ENCODE measurements at regions not wholly inside any gene's neighbourhood (a gene's known extent, or its start where the extent isn't known, plus 50 kb on each side); places are given as distances from the start of the nearest gene placed in this dataset.
"Not testable (repeated sequence)": the region's sequence is repeated elsewhere in the genome, so short reads cannot be mapped to it uniquely, and the experiment has no call there.

DNA sequence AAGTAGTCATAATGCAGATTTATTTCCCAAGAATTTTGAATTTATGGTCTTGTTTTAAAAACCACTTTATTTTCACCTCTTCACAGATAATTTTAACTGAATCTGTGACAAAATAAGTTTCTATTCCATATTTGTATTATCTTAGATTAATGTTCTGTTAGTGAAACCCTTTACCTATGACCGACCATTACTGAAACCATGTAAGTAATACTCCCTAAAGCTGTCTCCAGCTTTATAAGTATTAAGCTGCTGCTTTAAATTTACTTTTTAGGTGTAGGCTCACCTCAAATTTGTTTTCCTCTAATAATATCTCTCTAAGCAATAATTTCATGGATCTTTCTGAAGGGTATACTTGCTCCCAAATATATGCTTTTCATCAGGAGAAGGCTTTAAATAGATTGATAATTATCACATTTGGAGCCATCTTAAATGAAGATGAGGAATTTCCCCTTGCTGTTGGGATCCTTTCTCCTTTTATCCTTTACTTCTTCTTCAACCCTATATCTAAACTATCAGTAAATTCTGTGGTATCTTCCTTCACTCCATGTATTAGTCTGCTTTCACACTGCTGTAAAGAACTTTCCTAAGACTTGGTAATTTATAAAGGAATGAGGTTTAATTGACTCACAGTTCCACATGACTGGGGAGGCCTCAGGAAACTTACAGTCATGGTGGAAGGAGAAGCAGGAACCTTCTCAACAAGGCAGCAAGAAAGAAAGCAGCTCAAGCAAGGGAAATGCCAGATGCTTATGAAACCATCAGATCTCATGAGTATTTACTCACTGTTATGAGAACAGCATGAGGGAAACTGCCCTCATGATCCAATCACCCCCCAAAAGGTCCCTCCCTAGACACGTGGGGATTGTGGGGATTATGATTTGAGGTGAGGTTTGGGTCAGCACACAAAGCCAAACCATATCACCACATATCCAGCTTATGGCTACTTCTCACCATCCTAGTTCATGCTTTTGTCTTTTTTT is 92.3 kb upstream of the P2RY1 start:
- ATAC-seq (ENCODE audit: low read depth) (no peak), DNase-seq (ENCODE audit: low spot score in 2 of 2) (no peak)
- Mint-ChIP-seq H3K4me3 (no peak overlapping the region), H3K36me3 (no peaks in the 10 kb centered on the region), H3K27me3 (peaks cover 4% of the 10 kb centered on the region), H3K4me1 (no peaks in the 10 kb centered on the region), H3K9me3 (no peaks in the 10 kb centered on the region), H3K27ac (no peak overlapping the region)

GRCh38 chr3:152745646-152746045 is 89.3 kb upstream of the P2RY1 start:
- Mint-ChIP-seq H3K4me3 (no peak overlapping the region), H3K9me3 (peaks cover 7% of the 10 kb centered on the region), H3K36me3 (no peaks in the 10 kb centered on the region), H3K27ac (no peak overlapping the region), H3K27me3 (peaks cover 2% of the 10 kb centered on the region), H3K4me1 (no peaks in the 10 kb centered on the region)
- DNase-seq (ENCODE audit: low spot score in 2 of 2) (no peak), ATAC-seq (ENCODE audit: low read depth) (no peak)

DNA sequence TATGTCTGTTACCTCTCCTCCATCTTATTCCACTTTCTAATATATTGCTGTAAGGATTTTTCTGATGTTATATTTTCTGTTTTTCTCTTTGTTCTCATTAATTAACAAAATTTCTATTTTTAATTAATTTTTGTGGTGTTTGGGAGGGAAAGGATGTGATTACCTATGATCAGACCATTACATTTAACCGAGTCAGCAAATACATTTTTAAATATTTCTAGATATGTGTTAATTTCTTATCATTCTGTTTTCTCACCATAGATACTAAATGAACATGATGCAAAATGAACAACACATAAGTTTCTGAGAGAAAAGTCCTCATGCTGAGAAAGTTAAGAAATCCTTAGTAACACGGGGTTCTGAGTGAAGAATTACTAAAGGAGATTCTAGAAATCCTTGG is 80.6 kb upstream of the P2RY1 start:
- no peaks in the 10 kb centered on the region for H3K4me1 Mint-ChIP-seq
- H3K36me3 Mint-ChIP-seq = no peaks in the 10 kb centered on the region
- no peak for ATAC-seq (ENCODE audit: low read depth)
- H3K27ac Mint-ChIP-seq = no peak overlapping the region
- H3K27me3 Mint-ChIP-seq = no peaks in the 10 kb centered on the region
- H3K4me3 Mint-ChIP-seq = no peak overlapping the region
- no peak for DNase-seq (ENCODE audit: low spot score in 2 of 2)
- H3K9me3 Mint-ChIP-seq = peaks cover 7% of the 10 kb centered on the region

GRCh38 chr3:152756807-152757206 is 78.1 kb upstream of the P2RY1 start:
- Mint-ChIP-seq H3K9me3 (no peaks in the 10 kb centered on the region), H3K27ac (no peak overlapping the region), H3K4me1 (no peaks in the 10 kb centered on the region), H3K4me3 (no peak overlapping the region), H3K27me3 (no peaks in the 10 kb centered on the region), H3K36me3 (no peaks in the 10 kb centered on the region)
- DNase-seq (ENCODE audit: low spot score in 2 of 2) (no peak), ATAC-seq (ENCODE audit: low read depth) (no peak)

DNA sequence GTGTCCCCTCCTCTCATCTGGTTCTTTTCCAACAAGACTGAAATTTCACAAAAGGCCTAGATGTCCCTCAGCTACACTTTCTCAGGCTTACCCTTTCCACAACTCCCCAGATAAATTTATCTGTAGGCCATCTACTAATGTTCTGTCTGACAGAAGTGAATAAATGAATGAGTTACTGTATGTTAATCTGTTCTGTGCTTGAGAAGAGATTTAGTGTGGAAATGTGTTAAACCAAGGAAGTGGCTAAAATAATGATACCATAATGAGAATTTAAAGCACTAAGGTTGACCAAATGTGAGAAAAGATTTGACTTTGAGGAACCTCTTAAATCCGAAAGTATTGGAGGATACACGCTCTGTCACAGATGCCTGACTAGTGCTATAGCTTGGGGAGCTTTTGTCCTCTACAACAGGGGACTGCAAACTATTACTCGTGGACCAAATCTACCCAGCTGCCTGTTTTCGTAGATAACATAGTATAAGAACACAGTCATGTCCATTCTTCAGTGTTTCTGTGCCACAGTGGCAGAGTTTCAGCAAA is 74.8 kb upstream of the P2RY1 start:
- ATAC-seq (ENCODE audit: low read depth) = no peak

GRCh38 chr3:152760591-152760990 is 74.3 kb upstream of the P2RY1 start:
- Mint-ChIP-seq H3K27me3 (peaks cover 1% of the 10 kb centered on the region), H3K36me3 (no peaks in the 10 kb centered on the region), H3K27ac (no peak overlapping the region), H3K4me3 (no peak overlapping the region), H3K4me1 (no peaks in the 10 kb centered on the region), H3K9me3 (peaks cover 7% of the 10 kb centered on the region)
- no peak for DNase-seq (ENCODE audit: low spot score in 2 of 2)
- ATAC-seq (ENCODE audit: low read depth) = no peak

More for the DNA sequence above, 74.8 kb upstream of the P2RY1 start:
- H3K36me3 Mint-ChIP-seq = no peaks in the 10 kb centered on the region
- H3K4me3 Mint-ChIP-seq = no peak overlapping the region
- H3K9me3 Mint-ChIP-seq = peaks cover 5% of the 10 kb centered on the region
- H3K4me1 Mint-ChIP-seq = no peaks in the 10 kb centered on the region
- no peak overlapping the region for H3K27ac Mint-ChIP-seq
- H3K27me3 Mint-ChIP-seq = peaks cover 1% of the 10 kb centered on the region
- no peak for DNase-seq (ENCODE audit: low spot score in 2 of 2)

DNA sequence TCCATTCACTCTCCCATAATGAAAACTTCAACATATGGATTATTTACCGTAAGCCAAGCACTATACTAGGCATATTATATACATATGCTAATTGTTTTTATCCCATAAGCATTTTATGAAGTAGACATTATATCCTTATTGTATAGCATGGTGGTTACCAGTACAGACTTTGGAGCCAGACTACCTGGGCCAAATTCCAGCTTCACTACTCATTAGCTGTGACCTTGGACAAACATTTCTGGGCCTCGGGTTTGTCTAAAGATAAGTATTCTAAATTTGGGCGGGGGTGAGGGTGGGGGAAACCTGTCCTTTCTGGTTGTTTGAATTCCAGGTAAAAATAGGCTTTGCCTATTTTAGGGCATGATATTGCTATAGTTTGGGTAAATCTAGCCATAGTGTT is 66.5 kb upstream of the P2RY1 start:
- H3K4me3 Mint-ChIP-seq = no peak overlapping the region
- H3K27me3 Mint-ChIP-seq = no peaks in the 10 kb centered on the region
- H3K27ac Mint-ChIP-seq = no peak overlapping the region
- DNase-seq (ENCODE audit: low spot score in 2 of 2) (no peak), ATAC-seq (ENCODE audit: low read depth) (no peak)
- H3K36me3 Mint-ChIP-seq = no peaks in the 10 kb centered on the region
- H3K4me1 Mint-ChIP-seq = no peaks in the 10 kb centered on the region
- H3K9me3 Mint-ChIP-seq = peaks cover 10% of the 10 kb centered on the region

- DNase-seq (ENCODE audit: low spot score in 2 of 2) (no peak), ATAC-seq (ENCODE audit: low read depth) (no peak)
- Mint-ChIP-seq H3K4me3 (no peak overlapping the region), H3K27me3 (no peaks in the 10 kb centered on the region), H3K4me1 (no peaks in the 10 kb centered on the region), H3K9me3 (peaks cover 8% of the 10 kb centered on the region), H3K36me3 (no peaks in the 10 kb centered on the region), H3K27ac (no peak overlapping the region)
These were observed 65.4 kb upstream of the P2RY1 start for GRCh38 chr3:152769523-152769922.

DNA sequence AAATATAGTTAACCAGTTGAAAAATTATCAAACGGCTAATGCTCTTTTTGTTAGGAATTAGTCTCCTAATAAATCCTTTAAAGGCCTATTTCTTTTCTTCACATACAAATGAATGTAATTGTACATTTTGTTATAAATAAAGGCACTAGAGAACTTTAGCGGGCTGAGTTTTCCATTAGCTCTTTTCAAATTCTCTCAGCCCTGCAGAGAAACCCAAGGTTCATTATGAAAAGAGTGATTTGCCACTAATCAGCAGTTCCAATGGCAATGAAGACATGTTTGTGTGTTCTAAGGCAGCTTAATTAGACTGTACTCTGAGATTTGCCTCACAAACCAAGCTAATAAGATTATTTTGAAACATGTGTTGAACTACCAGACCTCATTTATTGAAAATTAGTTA is 64.6 kb upstream of the P2RY1 start:
- Mint-ChIP-seq H3K4me3 (no peak overlapping the region), H3K36me3 (no peaks in the 10 kb centered on the region), H3K4me1 (no peaks in the 10 kb centered on the region), H3K27me3 (no peaks in the 10 kb centered on the region), H3K27ac (no peak overlapping the region), H3K9me3 (peaks cover 3% of the 10 kb centered on the region)
- no peak for ATAC-seq (ENCODE audit: low read depth)
- DNase-seq (ENCODE audit: low spot score in 2 of 2) = no peak

DNA sequence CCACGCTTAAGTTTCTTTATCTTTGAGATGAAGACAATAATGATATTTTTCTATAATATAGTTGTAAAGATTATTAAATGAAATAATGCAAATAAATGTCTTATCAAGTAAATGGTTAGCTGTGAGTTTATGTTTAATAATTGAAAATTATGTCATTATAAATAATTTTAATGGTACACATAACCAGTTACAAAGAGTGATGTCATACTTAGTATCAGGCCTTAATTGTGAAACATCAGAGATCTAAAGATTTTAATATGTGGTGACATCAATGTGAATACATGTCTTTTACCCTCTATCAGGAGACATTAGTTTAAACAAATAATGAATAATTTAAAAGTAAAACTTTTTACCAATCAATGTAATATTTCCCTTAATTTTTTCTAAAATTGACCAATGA is 63.8 kb upstream of the P2RY1 start:
- no peak for ATAC-seq (ENCODE audit: low read depth)

GRCh38 chr3:152772674-152773225 is 62.2 kb upstream of the P2RY1 start:
- H3K4me1 Mint-ChIP-seq = no peaks in the 10 kb centered on the region
- no peaks in the 10 kb centered on the region for H3K27me3 Mint-ChIP-seq
- DNase-seq (ENCODE audit: low spot score in 2 of 2) (no peak), ATAC-seq (ENCODE audit: low read depth) (no peak)
- H3K4me3 Mint-ChIP-seq = no peak overlapping the region
- H3K9me3 Mint-ChIP-seq = peaks cover 3% of the 10 kb centered on the region
- H3K36me3 Mint-ChIP-seq = no peaks in the 10 kb centered on the region
- no peak overlapping the region for H3K27ac Mint-ChIP-seq

More for the DNA sequence above, 63.8 kb upstream of the P2RY1 start:
- Mint-ChIP-seq H3K36me3 (no peaks in the 10 kb centered on the region), H3K27ac (no peak overlapping the region), H3K4me3 (no peak overlapping the region), H3K27me3 (no peaks in the 10 kb centered on the region), H3K9me3 (peaks cover 3% of the 10 kb centered on the region), H3K4me1 (no peaks in the 10 kb centered on the region)
- DNase-seq (ENCODE audit: low spot score in 2 of 2) = no peak

DNA sequence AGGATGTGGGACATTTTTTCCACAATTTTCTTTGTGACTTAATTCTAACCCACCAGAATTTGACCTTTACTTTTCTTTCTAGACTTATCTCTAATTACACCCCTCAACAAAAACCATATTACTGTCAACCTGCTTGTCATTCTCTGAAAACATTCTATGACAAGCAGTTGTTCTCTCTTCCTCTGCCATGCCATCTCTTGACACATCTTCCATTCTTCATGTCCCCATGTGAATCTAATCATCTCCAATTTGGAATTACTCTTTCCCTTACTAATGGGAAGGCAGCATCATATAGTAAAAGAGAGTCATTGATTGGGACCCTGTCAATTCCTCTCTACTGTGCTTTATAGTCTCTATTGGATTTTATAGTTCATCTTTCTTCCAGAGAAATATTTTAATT is 61.3 kb upstream of the P2RY1 start:
- no peak for DNase-seq (ENCODE audit: low spot score in 2 of 2)
- no peaks in the 10 kb centered on the region for H3K36me3 Mint-ChIP-seq
- H3K27ac Mint-ChIP-seq = no peak overlapping the region
- H3K27me3 Mint-ChIP-seq = no peaks in the 10 kb centered on the region
- H3K4me3 Mint-ChIP-seq = no peak overlapping the region
- ATAC-seq (ENCODE audit: low read depth) = no peak
- no peaks in the 10 kb centered on the region for H3K4me1 Mint-ChIP-seq
- H3K9me3 Mint-ChIP-seq = no peaks in the 10 kb centered on the region

DNA sequence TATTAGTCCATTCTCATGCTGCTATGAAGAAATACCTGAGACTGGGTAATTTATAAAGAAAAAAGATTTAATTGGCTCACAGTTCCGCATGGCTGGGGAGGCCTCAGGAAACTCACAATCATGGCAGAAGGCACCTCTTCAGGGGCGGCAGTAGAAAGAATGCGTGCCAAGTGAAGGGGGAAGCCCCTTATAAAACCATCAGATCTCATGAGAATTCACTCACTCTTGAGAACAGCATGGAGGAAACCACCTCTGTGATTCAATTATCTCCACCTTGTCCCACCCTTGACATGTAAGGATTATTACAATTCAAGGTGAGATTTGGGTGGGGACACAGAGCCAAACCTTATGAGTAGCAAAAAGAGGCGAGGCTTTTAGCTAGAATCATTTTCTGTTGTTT is 60.7 kb upstream of the P2RY1 start:
- not testable (repeated sequence) for H3K27me3 Mint-ChIP-seq; H3K4me1 Mint-ChIP-seq; H3K36me3 Mint-ChIP-seq; H3K4me3 Mint-ChIP-seq; DNase-seq (ENCODE audit: low spot score in 2 of 2); H3K9me3 Mint-ChIP-seq; ATAC-seq (ENCODE audit: low read depth); H3K27ac Mint-ChIP-seq

GRCh38 chr3:152778022-152778421 is 56.9 kb upstream of the P2RY1 start:
- Mint-ChIP-seq H3K4me1 (no peaks in the 10 kb centered on the region), H3K4me3 (no peak overlapping the region), H3K36me3 (no peaks in the 10 kb centered on the region), H3K9me3 (no peaks in the 10 kb centered on the region), H3K27ac (no peak overlapping the region), H3K27me3 (peaks cover 2% of the 10 kb centered on the region)
- DNase-seq (ENCODE audit: low spot score in 2 of 2) = no peak
- no peak for ATAC-seq (ENCODE audit: low read depth)

Measured in memory B cell (primary cell).